A549 (cell line): ENCODE measurements at regions not wholly inside any gene's neighbourhood (a gene's known extent, or its start where the extent isn't known, plus 50 kb on each side); places are given as distances from the start of the nearest gene placed in this dataset.

Experiments used
- CBX8 ChIP-seq: fragments of 200-600 bp; sonication (generic); IDR thresholded peaks from 2 replicates; pipeline ENCODE4 v1.6.1; 2016
- ELK1 ChIP-seq: fragments of 150-350 bp; IDR thresholded peaks from 2 replicates; pipeline ENCODE4 v1.6.1; 2014; ENCODE audit warnings: low read depth, mild to moderate bottlenecking, low read length
- POLR2A ChIP-seq: IDR thresholded peaks from 2 replicates; pipeline ENCODE4 v1.6.1; 2012; ENCODE audit warnings: mild to moderate bottlenecking, low read length
- SREBF2 ChIP-seq: fragments of 450-650 bp; IDR thresholded peaks from 2 replicates; pipeline ENCODE4 v1.6.1; 2014; ENCODE audit warnings: mild to moderate bottlenecking, moderate library complexity
- TF ChIP-seq, protein P1 (sequence below): fragments of >200 bp; sonication (Bioruptor Twin); formaldehyde crosslinking; IDR thresholded peaks from 3 replicates; pipeline ENCODE4 v1.5.1; 2016
- TF ChIP-seq, protein P2 (sequence below): fragments of 200-600 bp; sonication (generic); IDR thresholded peaks from 2 replicates; pipeline ENCODE4 v1.6.1; 2016; ENCODE audit warnings: antibody characterized with exemption, mild to moderate bottlenecking, moderate library complexity
- TF ChIP-seq, protein P3 (sequence below): fragments of 250-450 bp; sonication (Bioruptor Pico); IDR thresholded peaks from 2 replicates; pipeline ENCODE4 v1.5.0; 2021; ENCODE audit warnings: mild to moderate bottlenecking, moderate library complexity, borderline replicate concordance

DNA sequence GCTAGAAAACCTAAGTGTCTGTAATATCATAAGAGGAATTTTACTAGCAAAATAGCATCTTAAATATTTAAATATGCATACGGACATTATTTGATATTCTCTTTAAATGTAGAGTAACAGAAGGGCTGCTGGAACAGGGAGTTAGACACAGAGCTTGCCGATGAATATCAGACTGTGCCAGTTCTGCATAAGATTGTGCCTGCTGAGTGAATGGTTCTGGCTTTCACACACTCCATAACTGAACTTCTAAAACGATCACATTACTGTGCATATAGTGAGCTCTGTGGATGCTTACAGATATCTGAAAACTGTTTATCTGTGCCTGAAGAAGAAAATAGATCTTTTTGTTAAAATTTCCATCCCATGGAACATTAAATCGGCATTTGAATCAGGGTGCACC is 867.4 kb upstream of the PCDH10 start:
- no peak for TF ChIP-seq CBX8
- no peak for TF ChIP-seq POLR2A
- TF ChIP-seq, protein P1, sequence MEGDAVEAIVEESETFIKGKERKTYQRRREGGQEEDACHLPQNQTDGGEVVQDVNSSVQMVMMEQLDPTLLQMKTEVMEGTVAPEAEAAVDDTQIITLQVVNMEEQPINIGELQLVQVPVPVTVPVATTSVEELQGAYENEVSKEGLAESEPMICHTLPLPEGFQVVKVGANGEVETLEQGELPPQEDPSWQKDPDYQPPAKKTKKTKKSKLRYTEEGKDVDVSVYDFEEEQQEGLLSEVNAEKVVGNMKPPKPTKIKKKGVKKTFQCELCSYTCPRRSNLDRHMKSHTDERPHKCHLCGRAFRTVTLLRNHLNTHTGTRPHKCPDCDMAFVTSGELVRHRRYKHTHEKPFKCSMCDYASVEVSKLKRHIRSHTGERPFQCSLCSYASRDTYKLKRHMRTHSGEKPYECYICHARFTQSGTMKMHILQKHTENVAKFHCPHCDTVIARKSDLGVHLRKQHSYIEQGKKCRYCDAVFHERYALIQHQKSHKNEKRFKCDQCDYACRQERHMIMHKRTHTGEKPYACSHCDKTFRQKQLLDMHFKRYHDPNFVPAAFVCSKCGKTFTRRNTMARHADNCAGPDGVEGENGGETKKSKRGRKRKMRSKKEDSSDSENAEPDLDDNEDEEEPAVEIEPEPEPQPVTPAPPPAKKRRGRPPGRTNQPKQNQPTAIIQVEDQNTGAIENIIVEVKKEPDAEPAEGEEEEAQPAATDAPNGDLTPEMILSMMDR: no peak
- TF ChIP-seq, protein P2, sequence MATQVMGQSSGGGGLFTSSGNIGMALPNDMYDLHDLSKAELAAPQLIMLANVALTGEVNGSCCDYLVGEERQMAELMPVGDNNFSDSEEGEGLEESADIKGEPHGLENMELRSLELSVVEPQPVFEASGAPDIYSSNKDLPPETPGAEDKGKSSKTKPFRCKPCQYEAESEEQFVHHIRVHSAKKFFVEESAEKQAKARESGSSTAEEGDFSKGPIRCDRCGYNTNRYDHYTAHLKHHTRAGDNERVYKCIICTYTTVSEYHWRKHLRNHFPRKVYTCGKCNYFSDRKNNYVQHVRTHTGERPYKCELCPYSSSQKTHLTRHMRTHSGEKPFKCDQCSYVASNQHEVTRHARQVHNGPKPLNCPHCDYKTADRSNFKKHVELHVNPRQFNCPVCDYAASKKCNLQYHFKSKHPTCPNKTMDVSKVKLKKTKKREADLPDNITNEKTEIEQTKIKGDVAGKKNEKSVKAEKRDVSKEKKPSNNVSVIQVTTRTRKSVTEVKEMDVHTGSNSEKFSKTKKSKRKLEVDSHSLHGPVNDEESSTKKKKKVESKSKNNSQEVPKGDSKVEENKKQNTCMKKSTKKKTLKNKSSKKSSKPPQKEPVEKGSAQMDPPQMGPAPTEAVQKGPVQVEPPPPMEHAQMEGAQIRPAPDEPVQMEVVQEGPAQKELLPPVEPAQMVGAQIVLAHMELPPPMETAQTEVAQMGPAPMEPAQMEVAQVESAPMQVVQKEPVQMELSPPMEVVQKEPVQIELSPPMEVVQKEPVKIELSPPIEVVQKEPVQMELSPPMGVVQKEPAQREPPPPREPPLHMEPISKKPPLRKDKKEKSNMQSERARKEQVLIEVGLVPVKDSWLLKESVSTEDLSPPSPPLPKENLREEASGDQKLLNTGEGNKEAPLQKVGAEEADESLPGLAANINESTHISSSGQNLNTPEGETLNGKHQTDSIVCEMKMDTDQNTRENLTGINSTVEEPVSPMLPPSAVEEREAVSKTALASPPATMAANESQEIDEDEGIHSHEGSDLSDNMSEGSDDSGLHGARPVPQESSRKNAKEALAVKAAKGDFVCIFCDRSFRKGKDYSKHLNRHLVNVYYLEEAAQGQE: no peak
- TF ChIP-seq ELK1: no peak
- TF ChIP-seq SREBF2: no peak
- TF ChIP-seq, protein P3, sequence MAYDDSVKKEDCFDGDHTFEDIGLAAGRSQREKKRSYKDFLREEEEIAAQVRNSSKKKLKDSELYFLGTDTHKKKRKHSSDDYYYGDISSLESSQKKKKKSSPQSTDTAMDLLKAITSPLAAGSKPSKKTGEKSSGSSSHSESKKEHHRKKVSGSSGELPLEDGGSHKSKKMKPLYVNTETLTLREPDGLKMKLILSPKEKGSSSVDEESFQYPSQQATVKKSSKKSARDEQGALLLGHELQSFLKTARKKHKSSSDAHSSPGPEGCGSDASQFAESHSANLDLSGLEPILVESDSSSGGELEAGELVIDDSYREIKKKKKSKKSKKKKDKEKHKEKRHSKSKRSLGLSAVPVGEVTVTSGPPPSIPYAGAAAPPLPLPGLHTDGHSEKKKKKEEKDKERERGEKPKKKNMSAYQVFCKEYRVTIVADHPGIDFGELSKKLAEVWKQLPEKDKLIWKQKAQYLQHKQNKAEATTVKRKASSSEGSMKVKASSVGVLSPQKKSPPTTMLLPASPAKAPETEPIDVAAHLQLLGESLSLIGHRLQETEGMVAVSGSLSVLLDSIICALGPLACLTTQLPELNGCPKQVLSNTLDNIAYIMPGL (CRISPR knock-in tag): no peak
